Choroid plexus epithelial cell (primary cell): ENCODE measurements at regions not wholly inside any gene's neighbourhood (a gene's known extent, or its start where the extent isn't known, plus 50 kb on each side); places are given as distances from the start of the nearest gene placed in this dataset.

Experiments
- DNase-seq: peaks from one replicate; pipeline ENCODE4 v3.0.0-alpha.2; 2010; ENCODE audit warnings: low read depth
- H3K4me3 ChIP-seq: 2 replicates; pipeline ENCODE4 v1.5.1; 2011; ENCODE audit warnings: low read depth, mild to moderate bottlenecking, control low read depth, low read length, moderate library complexity
- TF ChIP-seq, protein P1 (sequence below): conservative IDR thresholded peaks from 2 replicates; pipeline ENCODE4 v1.5.1; 2011; ENCODE audit warnings: low read depth, mild to moderate bottlenecking, control low read depth, inconsistent platforms, low read length, moderate library complexity

DNA sequence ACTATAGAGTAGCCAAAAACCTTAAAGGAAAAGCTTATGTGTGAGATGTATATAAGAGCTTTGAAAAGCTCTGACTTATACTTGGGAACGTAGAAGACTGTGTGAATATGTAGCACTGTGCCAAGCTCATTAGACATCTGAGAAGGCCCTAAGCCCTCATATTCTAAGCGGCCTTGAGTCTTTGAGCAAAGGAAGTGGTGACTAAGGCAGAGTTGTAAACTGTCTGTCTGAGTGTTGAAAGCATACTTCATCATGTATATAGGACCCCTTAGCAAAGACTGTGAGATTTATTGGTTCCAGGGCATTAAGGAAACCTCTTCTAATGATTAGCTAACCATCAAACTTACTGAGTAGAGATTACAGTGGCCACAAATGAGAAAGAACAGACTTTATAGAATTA lies 153.3 kb upstream of the LYPLAL1 start:
- TF ChIP-seq, protein P1, sequence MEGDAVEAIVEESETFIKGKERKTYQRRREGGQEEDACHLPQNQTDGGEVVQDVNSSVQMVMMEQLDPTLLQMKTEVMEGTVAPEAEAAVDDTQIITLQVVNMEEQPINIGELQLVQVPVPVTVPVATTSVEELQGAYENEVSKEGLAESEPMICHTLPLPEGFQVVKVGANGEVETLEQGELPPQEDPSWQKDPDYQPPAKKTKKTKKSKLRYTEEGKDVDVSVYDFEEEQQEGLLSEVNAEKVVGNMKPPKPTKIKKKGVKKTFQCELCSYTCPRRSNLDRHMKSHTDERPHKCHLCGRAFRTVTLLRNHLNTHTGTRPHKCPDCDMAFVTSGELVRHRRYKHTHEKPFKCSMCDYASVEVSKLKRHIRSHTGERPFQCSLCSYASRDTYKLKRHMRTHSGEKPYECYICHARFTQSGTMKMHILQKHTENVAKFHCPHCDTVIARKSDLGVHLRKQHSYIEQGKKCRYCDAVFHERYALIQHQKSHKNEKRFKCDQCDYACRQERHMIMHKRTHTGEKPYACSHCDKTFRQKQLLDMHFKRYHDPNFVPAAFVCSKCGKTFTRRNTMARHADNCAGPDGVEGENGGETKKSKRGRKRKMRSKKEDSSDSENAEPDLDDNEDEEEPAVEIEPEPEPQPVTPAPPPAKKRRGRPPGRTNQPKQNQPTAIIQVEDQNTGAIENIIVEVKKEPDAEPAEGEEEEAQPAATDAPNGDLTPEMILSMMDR: no peak
- no peak overlapping the region for H3K4me3 ChIP-seq
- no peak for DNase-seq

DNA sequence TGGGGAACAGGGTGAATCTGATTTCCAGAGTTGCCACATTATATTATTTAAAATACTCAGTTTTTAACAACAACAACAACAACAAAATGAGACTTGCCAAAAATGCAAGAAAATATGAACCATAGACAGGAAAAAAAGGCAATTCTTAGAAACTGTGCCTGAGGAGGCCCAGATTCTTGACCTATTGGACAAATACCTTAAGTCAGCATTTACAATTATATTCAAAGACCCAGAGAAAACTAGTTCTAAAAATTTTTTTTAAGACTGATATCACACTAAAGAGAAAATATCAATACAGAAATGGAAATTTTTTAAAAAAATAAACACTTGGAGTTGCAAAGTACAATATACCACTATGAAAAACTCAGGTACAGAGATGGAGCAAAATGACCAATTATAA lies 152.8 kb upstream of the LYPLAL1 start:
- TF ChIP-seq, protein P1: no peak
- DNase-seq: no peak
- H3K4me3 ChIP-seq: no peak overlapping the region

DNA sequence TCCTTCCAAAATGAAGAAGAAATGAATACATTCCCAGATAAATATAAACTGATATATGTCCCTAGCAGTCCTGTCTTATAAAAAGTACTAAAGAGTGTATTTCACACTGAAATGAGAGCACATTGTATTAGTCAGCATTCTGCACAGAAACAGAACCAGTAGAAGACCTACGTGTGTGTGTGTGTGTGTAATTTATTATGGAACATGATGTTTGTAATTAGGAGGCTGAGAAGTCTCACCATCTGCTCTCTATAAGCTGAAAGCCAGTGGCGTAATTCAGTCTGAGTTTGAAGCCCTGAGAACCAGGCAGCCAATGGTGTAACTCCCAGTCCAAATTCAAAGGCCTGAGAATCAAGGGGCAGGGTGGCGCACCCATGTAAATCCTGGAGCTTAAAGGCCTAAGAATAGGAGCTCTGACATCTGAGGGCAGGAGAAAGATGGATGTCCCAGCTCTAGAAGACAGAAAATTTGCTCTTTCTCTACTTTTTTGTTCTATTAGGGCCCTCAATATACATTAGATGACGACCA lies 146.5 kb upstream of the LYPLAL1 start:
- no peak for DNase-seq
- TF ChIP-seq, protein P1: no peak
- H3K4me3 ChIP-seq: no peak overlapping the region

DNA sequence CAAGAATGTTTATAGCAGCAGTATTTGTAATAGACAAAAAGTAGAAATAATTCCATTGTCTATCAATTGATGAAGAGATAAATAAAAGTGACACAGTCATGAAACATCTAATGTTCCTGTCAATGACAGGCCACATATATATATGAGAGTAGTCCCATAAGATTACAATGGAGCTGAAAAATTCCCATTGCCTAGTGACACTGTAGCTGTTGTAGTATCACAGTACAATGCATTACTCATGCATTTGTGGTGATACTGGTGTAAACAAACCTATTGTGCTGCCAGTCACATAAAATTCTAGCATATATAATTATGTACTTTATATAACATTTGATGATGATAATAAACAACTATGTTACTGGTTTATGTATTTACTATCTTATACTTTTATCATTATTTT lies 141.9 kb upstream of the LYPLAL1 start:
- no peak overlapping the region for H3K4me3 ChIP-seq
- DNase-seq: peak; percentile 22
- TF ChIP-seq, protein P1: no peak

DNA sequence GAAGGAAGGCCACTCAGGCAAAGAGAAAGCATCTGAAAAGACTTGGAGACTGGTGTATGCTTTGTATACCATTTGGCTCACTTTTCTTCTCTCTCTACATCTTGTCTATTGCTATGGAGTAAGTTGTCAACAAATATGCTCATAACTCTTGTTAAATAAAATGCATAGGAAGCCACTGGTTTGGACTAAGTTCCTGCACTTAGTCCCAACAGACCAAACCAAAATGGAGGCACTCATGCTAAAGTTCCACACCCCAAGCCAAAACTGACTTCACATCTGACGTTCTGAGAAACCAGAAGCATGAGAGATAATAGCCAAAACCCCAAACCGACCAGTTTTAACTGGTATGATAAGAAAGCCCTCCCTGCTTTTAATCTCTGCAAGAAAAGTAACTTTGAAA lies 135.3 kb upstream of the LYPLAL1 start:
- no peak overlapping the region for H3K4me3 ChIP-seq
- TF ChIP-seq, protein P1: no peak

DNA sequence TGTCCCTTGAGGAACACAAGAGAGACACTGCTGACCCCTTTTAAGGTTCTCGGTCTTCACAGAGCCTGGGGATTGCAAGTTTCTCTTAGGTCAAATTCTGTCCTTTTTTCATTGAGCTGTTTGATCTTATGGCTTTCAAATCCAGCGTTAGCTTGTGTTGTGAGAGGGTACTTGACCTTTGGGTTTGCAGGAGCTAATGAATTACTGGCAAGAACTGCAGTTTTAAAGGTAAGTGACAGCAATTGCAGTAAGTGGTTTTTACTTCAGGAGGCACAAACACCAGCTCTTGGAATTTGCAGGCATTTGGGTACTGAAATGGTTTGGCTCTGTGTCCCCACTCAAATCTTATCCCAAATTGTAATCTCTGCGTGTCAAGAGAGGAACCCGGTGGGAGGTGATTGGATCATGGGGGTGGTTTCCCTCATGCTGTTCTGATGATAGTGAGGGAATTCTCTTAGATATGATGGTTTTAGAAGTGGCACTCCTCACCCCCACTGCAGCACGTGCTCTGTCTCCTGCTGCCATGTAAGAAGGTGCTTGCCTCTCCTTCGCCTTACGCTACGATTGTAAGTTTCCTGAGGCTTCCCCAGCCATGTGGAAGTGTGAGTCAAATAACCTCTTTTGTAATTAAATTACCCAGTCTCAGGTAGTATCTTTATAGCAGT lies 134.5 kb upstream of the LYPLAL1 start:
- no peak for DNase-seq
- TF ChIP-seq, protein P1: no peak
- H3K4me3 ChIP-seq: no peak overlapping the region

More for the DNA sequence above, 135.3 kb upstream of the LYPLAL1 start:
- no peak for DNase-seq

DNA sequence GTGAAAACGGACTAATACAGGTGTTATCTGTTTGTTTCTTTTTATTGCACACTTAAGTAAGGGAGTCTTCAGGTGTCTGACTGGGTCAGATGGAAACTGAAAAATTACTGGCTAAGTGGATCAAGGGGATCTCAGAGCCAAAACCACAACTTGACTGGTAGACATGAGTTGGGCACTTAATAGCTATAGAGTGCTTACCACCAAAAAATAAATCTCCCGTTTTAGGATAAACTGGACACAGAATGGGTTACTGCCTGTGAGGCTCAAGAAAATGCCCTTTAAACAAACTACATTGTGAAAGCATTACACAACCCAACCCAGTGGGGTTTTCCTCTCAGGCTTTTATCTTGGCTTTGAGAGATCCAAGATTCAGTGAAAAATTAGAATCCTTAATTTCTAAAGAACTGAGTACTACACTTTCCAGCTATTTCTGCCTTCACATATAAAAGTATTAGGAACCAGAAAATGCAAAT lies 134.0 kb upstream of the LYPLAL1 start:
- TF ChIP-seq, protein P1: no peak
- no peak overlapping the region for H3K4me3 ChIP-seq
- DNase-seq: peak; percentile 69
